Smooth muscle cell (in vitro differentiated cells): ENCODE measurements at regions not wholly inside any gene's neighbourhood (a gene's known extent, or its start where the extent isn't known, plus 50 kb on each side); places are given as distances from the start of the nearest gene placed in this dataset.

Experiments
- DNase-seq: peaks from one replicate; lab custom pipeline; 2025; ENCODE audit not compliant: unreplicated experiment; lab: John Stamatoyannopoulos, UW
- H2AFZ ChIP-seq: fragments of 200-600 bp; sonication (generic); 2 replicates; pipeline ENCODE4 v1.6.0; 2016; ENCODE audit warnings: antibody characterized with exemption, low read depth, mild to moderate bottlenecking
- H3F3A ChIP-seq: fragments of 200-600 bp; sonication (generic); 2 replicates; pipeline ENCODE4 v1.6.0; 2017; ENCODE audit warnings: antibody characterized with exemption, low read depth
- H3K27ac ChIP-seq: fragments of 200-600 bp; sonication (generic); 2 replicates; pipeline ENCODE4 v1.5.1; 2016; ENCODE audit warnings: low read depth, mild to moderate bottlenecking
- H3K27me3 ChIP-seq: fragments of 200-600 bp; sonication (generic); 2 replicates; pipeline ENCODE4 v1.6.1; 2016; ENCODE audit warnings: low read depth, mild to moderate bottlenecking
- H3K36me3 ChIP-seq: fragments of 200-600 bp; sonication (generic); 2 replicates; pipeline ENCODE4 v1.5.1; 2016; ENCODE audit warnings: low read depth
- H3K4me1 ChIP-seq: fragments of 200-600 bp; sonication (generic); 2 replicates; pipeline ENCODE4 v1.5.1; 2016; ENCODE audit warnings: low read depth
- H3K4me2 ChIP-seq: fragments of 200-600 bp; sonication (generic); 2 replicates; pipeline ENCODE4 v1.6.0; 2016; ENCODE audit warnings: mild to moderate bottlenecking
- H3K4me3 ChIP-seq: fragments of 200-600 bp; sonication (generic); 2 replicates; pipeline ENCODE4 v1.5.1; 2016; ENCODE audit warnings: mild to moderate bottlenecking
- H3K79me2 ChIP-seq: fragments of 200-600 bp; sonication (generic); 2 replicates; pipeline ENCODE4 v1.6.0; 2016; ENCODE audit warnings: low read depth, mild to moderate bottlenecking
- H3K9ac ChIP-seq: fragments of 200-600 bp; sonication (generic); 2 replicates; pipeline ENCODE4 v1.6.0; 2016; ENCODE audit warnings: low read depth
- H3K9me3 ChIP-seq: fragments of 200-600 bp; sonication (generic); replicated peaks from 2 replicates; pipeline ENCODE4 v1.5.1; 2016; ENCODE audit warnings: low read depth
- H4K20me1 ChIP-seq: fragments of 200-600 bp; sonication (generic); 2 replicates; pipeline ENCODE4 v1.6.0; 2016; ENCODE audit warnings: low read depth
- WGBS: methylation state at CpG from one replicate; pipeline ENCODE4 v1.1.7; 2016; ENCODE audit warnings: low lambda C conversion rate; 5-methylcytosine and 5-hydroxymethylcytosine counted together
- TF ChIP-seq, protein P1 (sequence below): fragments of 200-600 bp; sonication (generic); IDR thresholded peaks from 2 replicates; pipeline ENCODE4 v1.5.1; 2017; ENCODE audit warnings: borderline replicate concordance, mild to moderate bottlenecking, antibody characterized with exemption; ENCODE audit not compliant: insufficient read depth, poor library complexity, severe bottlenecking

DNA sequence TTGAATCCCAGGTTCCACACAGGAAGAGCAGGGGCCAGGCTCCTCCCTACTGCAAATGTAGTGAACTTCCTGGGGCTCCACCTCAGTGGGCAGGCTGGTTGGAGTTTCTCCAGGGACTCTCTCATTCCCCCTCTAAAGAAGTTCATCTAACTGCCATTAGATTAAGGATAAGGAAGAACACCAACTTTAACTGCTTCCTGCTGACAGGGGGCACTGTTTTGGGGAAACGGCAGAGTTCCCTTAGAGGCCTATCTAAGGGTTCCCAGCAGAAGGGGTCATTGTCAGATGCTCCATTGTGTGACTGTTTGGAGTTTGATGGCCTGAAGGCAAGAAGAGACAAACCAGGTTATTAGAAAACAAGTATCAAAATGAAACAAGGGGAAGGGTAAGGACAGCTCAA, 2159.7 kb upstream of the PIK3C3 start:
- no peaks in the 10 kb centered on the region for H4K20me1 ChIP-seq
- H3K27ac ChIP-seq = no peak overlapping the region
- H3K4me1 ChIP-seq = no peaks in the 10 kb centered on the region
- no peaks in the 10 kb centered on the region for H3F3A ChIP-seq
- H3K4me2 ChIP-seq = no peak overlapping the region
- no peaks in the 10 kb centered on the region for H3K79me2 ChIP-seq
- no peak overlapping the region for H2AFZ ChIP-seq
- no peaks in the 10 kb centered on the region for H3K9me3 ChIP-seq
- no peak overlapping the region for H3K9ac ChIP-seq
- H3K27me3 ChIP-seq = no peaks in the 10 kb centered on the region
- no peaks in the 10 kb centered on the region for H3K36me3 ChIP-seq
- DNase-seq = no peak
- 74% methylated on average over 1 of the region's 1 CpG for WGBS
- TF ChIP-seq, protein P1, sequence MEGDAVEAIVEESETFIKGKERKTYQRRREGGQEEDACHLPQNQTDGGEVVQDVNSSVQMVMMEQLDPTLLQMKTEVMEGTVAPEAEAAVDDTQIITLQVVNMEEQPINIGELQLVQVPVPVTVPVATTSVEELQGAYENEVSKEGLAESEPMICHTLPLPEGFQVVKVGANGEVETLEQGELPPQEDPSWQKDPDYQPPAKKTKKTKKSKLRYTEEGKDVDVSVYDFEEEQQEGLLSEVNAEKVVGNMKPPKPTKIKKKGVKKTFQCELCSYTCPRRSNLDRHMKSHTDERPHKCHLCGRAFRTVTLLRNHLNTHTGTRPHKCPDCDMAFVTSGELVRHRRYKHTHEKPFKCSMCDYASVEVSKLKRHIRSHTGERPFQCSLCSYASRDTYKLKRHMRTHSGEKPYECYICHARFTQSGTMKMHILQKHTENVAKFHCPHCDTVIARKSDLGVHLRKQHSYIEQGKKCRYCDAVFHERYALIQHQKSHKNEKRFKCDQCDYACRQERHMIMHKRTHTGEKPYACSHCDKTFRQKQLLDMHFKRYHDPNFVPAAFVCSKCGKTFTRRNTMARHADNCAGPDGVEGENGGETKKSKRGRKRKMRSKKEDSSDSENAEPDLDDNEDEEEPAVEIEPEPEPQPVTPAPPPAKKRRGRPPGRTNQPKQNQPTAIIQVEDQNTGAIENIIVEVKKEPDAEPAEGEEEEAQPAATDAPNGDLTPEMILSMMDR = no peak
- no peak overlapping the region for H3K4me3 ChIP-seq

DNA sequence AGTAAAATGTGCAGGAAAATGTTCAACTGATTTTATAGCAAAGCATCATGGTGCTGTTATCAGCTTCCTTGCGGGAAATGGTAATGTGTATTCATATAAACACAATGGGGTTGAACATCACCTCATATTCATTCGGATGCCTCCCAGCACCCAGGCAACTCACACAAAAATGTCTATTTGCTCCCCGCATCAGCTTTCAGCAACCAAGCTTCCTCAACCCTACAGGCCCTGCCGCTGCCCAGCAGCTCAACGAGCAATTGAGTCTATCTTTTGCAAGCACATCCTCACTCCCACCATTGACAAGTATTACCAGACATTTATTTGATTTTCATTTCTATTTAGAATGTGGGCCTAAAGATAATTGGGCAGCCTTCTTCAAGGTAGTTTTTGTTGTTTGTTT, 2161.4 kb upstream of the PIK3C3 start:
- Histone ChIP-seq H4K20me1 (no peaks in the 10 kb centered on the region), H3K9me3 (no peaks in the 10 kb centered on the region), H3K27me3 (no peaks in the 10 kb centered on the region), H3K36me3 (no peaks in the 10 kb centered on the region), H3K4me2 (no peak overlapping the region), H3K4me3 (no peak overlapping the region), H3K9ac (no peak overlapping the region), H3K79me2 (no peaks in the 10 kb centered on the region), H3K4me1 (no peaks in the 10 kb centered on the region), H3K27ac (no peak overlapping the region), H3F3A (no peaks in the 10 kb centered on the region), H2AFZ (no peak overlapping the region)
- no peak for DNase-seq
- 98% methylated on average over 5 of the region's 5 CpGs for whole genome bisulfite sequencing
- TF ChIP-seq, protein P1 = no peak

DNA sequence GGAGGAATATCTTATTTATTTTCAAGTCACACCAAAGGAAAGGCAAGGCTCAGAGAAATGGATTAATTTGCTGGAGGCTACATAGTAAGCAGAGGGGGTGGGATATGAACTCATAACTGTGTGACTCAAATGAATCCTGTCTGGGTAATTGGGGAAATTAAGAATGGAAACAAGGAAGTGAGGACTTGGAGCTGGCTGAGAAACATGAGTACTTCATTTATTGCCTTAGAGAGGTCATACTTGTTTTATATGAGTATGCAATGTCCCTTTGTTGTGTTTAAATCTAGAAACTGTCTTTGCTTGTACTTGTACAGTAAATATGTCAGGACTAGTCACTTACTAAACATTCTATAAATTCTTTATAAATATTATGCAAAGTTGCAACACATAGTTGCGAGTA, 2166.7 kb upstream of the PIK3C3 start:
- Histone ChIP-seq H3K27me3 (no peaks in the 10 kb centered on the region), H3F3A (no peaks in the 10 kb centered on the region), H3K4me2 (no peak overlapping the region), H3K4me1 (peaks cover 15% of the 10 kb centered on the region), H3K4me3 (no peak overlapping the region), H4K20me1 (no peaks in the 10 kb centered on the region), H3K9me3 (no peaks in the 10 kb centered on the region), H3K79me2 (no peaks in the 10 kb centered on the region), H3K36me3 (no peaks in the 10 kb centered on the region), H3K27ac (no peak overlapping the region), H3K9ac (no peak overlapping the region), H2AFZ (no peak overlapping the region)
- WGBS = 97% methylated on average over 1 of the region's 1 CpG
- TF ChIP-seq, protein P1 = no peak
- DNase-seq = no peak

DNA sequence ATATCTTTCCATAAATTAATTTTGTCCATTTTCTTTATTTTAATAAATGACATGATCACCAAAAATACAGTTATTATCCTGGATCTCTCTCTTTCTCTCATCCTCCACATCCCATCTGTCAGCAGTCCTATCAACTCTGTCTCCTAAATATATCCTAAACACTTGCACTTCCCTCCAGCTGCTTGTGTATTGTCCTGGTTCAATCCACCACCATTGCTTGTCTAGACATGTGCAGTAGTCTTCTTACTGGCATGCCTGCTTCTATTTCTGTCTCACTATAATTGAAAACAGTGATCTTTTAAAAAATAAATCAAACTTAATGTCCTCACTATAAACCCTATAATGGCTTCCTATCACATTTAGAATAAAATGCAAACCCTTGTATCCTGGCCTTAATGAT, 2168.6 kb upstream of the PIK3C3 start:
- Histone ChIP-seq H3K36me3 (no peaks in the 10 kb centered on the region), H2AFZ (peak overlapping the region; percentile 49), H3K27ac (no peak overlapping the region), H3F3A (no peaks in the 10 kb centered on the region), H3K4me1 (peaks cover 15% of the 10 kb centered on the region), H3K9me3 (no peaks in the 10 kb centered on the region), H3K9ac (no peak overlapping the region), H3K4me3 (no peak overlapping the region), H4K20me1 (no peaks in the 10 kb centered on the region), H3K4me2 (no peak overlapping the region), H3K27me3 (no peaks in the 10 kb centered on the region), H3K79me2 (no peaks in the 10 kb centered on the region)
- TF ChIP-seq, protein P1 = no peak
- DNase-seq = no peak
